Omental fat pad (tissue), 3 donors: ENCODE measurements at regions not wholly inside any gene's neighbourhood (a gene's known extent, or its start where the extent isn't known, plus 50 kb on each side); places are given as distances from the start of the nearest gene placed in this dataset.

Source experiments
- ATAC-seq: fragments of 150-250 bp; one replicate; pipeline ENCODE4 v1.9.1; 2016; ENCODE audit warnings: mild to moderate bottlenecking, moderate library complexity; ENCODE audit not compliant: low FRiP score
- DNase-seq: peaks from one replicate; pipeline ENCODE4 v3.0.0-alpha.2; 2019; ENCODE audit warnings: low spot score
- TF ChIP-seq, protein P1 (sequence below), 3 donors: fragments of 450-650 bp; IDR thresholded peaks; one replicate each; pipeline ENCODE4 v1.5.1; 2016 to 2017; ENCODE audit warnings: antibody characterized with exemption in 3 of 3, mild to moderate bottlenecking in 3 of 3, moderate library complexity in 2 of 3

DNA sequence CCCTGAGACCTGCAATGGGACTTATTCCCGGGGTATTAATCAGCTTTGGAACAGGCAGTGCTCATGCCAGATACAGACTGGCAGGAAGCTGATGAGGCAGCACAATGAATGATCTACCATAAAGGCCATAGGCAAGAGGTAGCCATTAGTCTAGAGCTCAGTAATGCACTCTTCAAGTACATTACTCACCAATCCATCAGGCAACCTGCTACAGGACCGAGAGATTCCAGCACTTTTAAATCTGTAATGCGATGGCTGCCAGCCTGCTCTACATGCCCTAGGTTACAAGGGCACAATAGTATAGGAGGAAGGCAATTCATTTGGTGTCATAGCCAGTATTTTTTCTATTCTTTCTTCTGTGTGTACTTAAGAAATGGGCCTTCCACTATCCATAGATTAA lies 217.8 kb upstream of the PMFBP1 start:
- TF ChIP-seq, protein P1, sequence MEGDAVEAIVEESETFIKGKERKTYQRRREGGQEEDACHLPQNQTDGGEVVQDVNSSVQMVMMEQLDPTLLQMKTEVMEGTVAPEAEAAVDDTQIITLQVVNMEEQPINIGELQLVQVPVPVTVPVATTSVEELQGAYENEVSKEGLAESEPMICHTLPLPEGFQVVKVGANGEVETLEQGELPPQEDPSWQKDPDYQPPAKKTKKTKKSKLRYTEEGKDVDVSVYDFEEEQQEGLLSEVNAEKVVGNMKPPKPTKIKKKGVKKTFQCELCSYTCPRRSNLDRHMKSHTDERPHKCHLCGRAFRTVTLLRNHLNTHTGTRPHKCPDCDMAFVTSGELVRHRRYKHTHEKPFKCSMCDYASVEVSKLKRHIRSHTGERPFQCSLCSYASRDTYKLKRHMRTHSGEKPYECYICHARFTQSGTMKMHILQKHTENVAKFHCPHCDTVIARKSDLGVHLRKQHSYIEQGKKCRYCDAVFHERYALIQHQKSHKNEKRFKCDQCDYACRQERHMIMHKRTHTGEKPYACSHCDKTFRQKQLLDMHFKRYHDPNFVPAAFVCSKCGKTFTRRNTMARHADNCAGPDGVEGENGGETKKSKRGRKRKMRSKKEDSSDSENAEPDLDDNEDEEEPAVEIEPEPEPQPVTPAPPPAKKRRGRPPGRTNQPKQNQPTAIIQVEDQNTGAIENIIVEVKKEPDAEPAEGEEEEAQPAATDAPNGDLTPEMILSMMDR (IDR thresholded peaks at IDR 0.05) = no peak
- no peak for ATAC-seq
- DNase-seq = no peak

DNA sequence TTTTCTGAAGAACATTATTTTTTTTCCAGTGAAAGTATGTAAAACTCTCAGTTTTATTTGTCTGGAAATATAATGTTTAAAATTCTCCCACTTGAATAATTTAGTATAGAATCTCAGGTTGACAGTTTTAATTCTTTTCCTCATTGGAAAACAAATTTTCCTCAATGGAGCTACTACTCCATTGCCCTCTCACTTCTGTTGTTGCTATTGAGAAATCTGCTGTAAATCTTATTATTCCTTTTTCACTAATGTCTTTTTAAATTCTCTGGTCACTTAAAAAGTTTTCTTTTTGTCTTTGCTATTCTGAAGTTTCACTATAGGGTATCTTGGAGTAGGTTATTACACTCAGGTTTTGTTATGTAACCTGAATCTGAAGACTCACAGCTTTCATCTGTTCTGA lies 216.1 kb upstream of the PMFBP1 start:
- no peak for ATAC-seq
- TF ChIP-seq, protein P1 (IDR thresholded peaks at IDR 0.05) = no peak
- DNase-seq = no peak

DNA sequence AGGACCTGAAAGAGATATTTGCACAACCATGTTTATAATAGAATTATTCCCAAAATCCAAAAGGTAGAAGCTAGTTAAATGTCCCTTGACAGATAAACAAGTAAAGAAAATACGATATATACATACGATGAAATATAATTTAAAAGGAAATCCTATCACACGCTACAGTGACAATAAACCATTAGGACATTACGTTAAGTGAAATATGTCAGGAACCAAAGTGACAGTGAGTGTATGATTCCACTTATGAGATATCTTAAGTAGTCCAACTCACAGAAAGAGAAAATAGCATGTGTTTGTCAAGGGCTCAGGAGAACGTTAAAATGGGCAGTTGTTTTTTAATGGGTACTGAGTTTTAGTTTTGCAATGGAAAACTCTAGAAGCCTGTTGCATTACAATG lies 212.7 kb upstream of the PMFBP1 start:
- DNase-seq (no peak), ATAC-seq (no peak)
- TF ChIP-seq, protein P1 (IDR thresholded peaks at IDR 0.05) = no peak

DNA sequence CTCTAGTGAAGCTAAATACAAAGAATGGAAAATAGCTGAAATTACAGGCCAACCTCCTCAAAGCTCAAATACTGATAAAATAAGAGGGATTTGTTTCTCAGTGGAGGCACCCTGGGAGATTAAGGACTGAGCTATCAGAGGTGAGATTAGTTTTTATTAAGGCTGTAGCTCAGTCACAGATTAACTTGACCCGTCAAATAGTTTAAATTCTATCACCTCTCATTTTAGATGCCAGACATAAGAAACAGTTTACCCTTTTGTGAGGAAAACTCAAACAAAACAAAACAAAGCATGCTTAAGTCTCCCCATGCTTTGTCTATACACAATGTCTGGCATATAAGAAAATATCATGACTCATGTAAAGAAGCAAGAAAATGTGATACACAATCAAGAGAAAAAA lies 208.3 kb upstream of the PMFBP1 start:
- TF ChIP-seq, protein P1 (IDR thresholded peaks at IDR 0.05) = no peak
- DNase-seq = no peak
- no peak for ATAC-seq

DNA sequence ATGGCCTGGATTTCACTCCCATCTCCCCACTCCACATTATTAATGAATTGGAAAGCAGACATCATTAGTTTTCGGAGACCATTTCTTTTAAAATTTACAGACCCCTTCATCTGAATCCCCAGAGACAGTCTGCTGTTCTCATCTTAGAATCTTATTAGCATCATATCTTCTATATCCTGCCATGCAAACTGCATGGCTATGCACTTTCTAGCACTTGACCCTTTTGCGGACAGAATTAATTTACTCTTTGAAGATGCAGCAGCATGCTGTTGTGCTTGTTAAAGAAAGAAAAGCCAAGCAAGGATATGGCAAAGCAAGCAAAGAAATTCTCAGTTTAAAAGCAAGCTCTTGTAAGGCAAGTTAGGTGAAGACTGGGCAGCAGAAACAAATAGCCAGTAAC lies 201.2 kb upstream of the PMFBP1 start:
- DNase-seq (no peak), ATAC-seq (no peak)
- TF ChIP-seq, protein P1 (IDR thresholded peaks at IDR 0.05) = no peak

DNA sequence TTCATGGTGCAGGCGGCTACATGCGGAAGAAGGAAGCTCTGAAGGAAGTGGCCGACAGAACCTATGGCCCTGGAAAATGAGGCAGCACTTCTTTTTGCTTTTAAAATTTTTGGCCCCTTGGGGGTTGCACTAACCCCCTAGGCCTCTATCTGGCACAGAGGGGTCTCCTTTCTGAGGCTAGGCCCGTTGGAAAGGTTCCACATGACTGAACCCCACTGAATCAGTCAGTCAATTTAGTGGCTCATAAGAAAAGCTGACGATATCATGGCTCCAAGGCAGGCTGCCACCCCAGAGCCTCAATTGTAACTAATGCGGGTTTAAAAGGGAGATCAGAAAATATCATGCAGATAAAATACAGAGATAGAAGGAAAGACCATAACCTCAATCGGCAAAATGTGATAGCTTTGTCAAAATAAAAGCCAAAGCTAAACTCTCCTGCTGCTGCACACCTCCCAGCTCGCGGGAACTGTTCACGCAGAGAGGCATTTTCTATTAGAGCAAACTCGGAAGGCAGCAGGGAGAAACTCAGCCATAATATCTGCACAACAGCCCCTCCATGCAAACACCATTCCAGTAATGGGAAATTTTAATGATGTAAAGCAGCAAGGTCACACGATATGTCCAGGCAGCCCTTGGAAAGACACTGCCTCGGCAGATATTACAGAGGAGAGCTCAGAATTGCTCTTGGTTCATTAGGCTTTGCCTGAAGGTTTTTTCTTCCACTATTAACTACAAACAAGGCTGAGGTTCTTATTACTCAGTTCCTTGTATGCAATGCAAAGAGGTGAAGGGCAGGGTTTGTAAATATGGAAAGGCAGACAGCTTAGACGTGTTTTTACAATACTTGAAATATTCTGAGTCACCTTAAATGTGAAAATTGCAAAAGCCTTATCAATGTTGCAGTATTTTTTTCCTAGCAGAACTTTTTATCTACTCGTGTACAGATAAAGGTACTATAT lies 200.4 kb upstream of the PMFBP1 start:
- no peak for DNase-seq
- ATAC-seq = no peak
- TF ChIP-seq, protein P1 (IDR thresholded peaks at IDR 0.05) = no peak
